CD4-positive, alpha-beta T cell (primary cell): ENCODE measurements at regions not wholly inside any gene's neighbourhood (a gene's known extent, or its start where the extent isn't known, plus 50 kb on each side); places are given as distances from the start of the nearest gene placed in this dataset.
"Not testable (repeated sequence)": the region's sequence is repeated elsewhere in the genome, so short reads cannot be mapped to it uniquely, and the experiment has no call there.

ENCODE experiments used
- ATAC-seq: fragments of 200-7000 bp; cut with Tn5 transposase; one replicate; pipeline ENCODE4 v1.10.0; 2022; ENCODE audit warnings: mild to moderate bottlenecking; ENCODE audit not compliant: poor library complexity
- CTCF ChIA-PET: fragments of 350-600 bp; sonication (Branson Sonifier 250); formaldehyde crosslinking; loops from one replicate; lab custom pipeline; 2021; ENCODE audit warnings: antibody characterized with exemption, inconsistent platforms; lab: Charles Lee
- POLR2A ChIA-PET: fragments of 350-600 bp; sonication (Branson Sonifier 250); formaldehyde crosslinking; loops from one replicate; lab custom pipeline; 2021; ENCODE audit warnings: antibody characterized with exemption, inconsistent platforms; lab: Charles Lee
- DNase-seq, 14 experiments: peaks; one replicate each; pipeline ENCODE4 v3.0.0-alpha.2; 2013 to 2020; ENCODE audit warnings: mixed read lengths in 2 of 14
- H3K27ac ChIP-seq, 2 donors: one replicate each; pipeline versions ENCODE4 v1.5.1 to v1.7.0; 2013; ENCODE audit warnings: low read length in 2 of 2, low read depth in 1 of 2, mild to moderate bottlenecking in 1 of 2
- H3K27me3 ChIP-seq, 2 experiments: 1 replicate in 1 of 2; 2 replicates in 1 of 2; pipeline versions ENCODE4 v1.6.1 to v1.7.0; 2013; ENCODE audit warnings: low read length in 2 of 2, control low read depth in 1 of 2, mild to moderate bottlenecking in 1 of 2, moderate library complexity in 1 of 2; ENCODE audit not compliant: insufficient read depth in 2 of 2, control insufficient read depth in 1 of 2
- H3K36me3 ChIP-seq: one replicate; pipeline ENCODE4 v1.6.1; 2013; ENCODE audit warnings: low read length, control low read depth; ENCODE audit not compliant: insufficient read depth
- H3K4me1 ChIP-seq: one replicate; pipeline ENCODE4 v1.6.1; 2013; ENCODE audit warnings: low read length, control low read depth; ENCODE audit not compliant: insufficient read depth
- H3K4me3 ChIP-seq: one replicate; pipeline ENCODE4 v1.5.1; 2013; ENCODE audit warnings: mild to moderate bottlenecking, low read length, moderate library complexity
- H3K9me3 ChIP-seq, 2 experiments: 1 replicate in 1 of 2; 2 replicates in 1 of 2; pipeline versions ENCODE4 v1.6.1 to v1.7.0; 2013; ENCODE audit warnings: low read length in 2 of 2, mild to moderate bottlenecking in 2 of 2, control low read depth in 1 of 2, moderate library complexity in 1 of 2; ENCODE audit not compliant: control insufficient read depth in 1 of 2, insufficient read depth in 1 of 2
- H3K27ac Mint-ChIP-seq: one replicate; pipeline ENCODE4 v1.8.0; 2020; ENCODE audit warnings: mixed read lengths
- H3K27me3 Mint-ChIP-seq: one replicate; pipeline ENCODE4 v1.8.0; 2021; ENCODE audit warnings: mixed read lengths
- H3K36me3 Mint-ChIP-seq: one replicate; pipeline ENCODE4 v1.8.0; 2021; ENCODE audit warnings: low read depth, mixed read lengths
- H3K4me1 Mint-ChIP-seq: one replicate; pipeline ENCODE4 v1.8.0; 2021; ENCODE audit warnings: low read depth, mixed read lengths
- H3K4me3 Mint-ChIP-seq: one replicate; pipeline ENCODE4 v1.8.0; 2020; ENCODE audit warnings: mild to moderate bottlenecking, mixed read lengths
- H3K9me3 Mint-ChIP-seq: one replicate; pipeline ENCODE4 v1.8.0; 2020; ENCODE audit warnings: mixed read lengths
- CTCF ChIP-seq: fragments of 200-600 bp; IDR thresholded peaks from one replicate; pipeline ENCODE4 v1.8.0; 2022; ENCODE audit warnings: antibody characterized with exemption, mild to moderate bottlenecking
- intact Hi-C, 2 experiments: fragments of 100-400 bp; cut with DNase I in 1 of 2; cut with micrococcal nuclease in 1 of 2; formaldehyde crosslinking; loops; one replicate each; pipeline versions ENCODE4 v1.15.1 to v1.9.0; 2023 to 2025; cut with DNase I, micrococcal nuclease

- H3K4me3 ChIP-seq: no peak overlapping the region
- ATAC-seq (no peak), DNase-seq (no peak)
- no peaks in the 10 kb centered on the region for H3K27me3 Mint-ChIP-seq
- peaks cover 2% of the 10 kb centered on the region for H3K9me3 Mint-ChIP-seq
- no peaks in the 10 kb centered on the region for H3K4me1 Mint-ChIP-seq
- no peak for TF ChIP-seq CTCF
- no peaks in the 10 kb centered on the region for H3K27me3 ChIP-seq
- no peak overlapping the region for H3K4me3 Mint-ChIP-seq
- H3K4me1 ChIP-seq: no peaks in the 10 kb centered on the region
- no peaks in the 10 kb centered on the region for H3K36me3 ChIP-seq
- intact Hi-C loops: no loop called here
- no peaks in the 10 kb centered on the region for H3K36me3 Mint-ChIP-seq
- ChIA-PET CTCF (no interaction called here), POLR2A (no interaction called here)
- H3K27ac ChIP-seq: no peak overlapping the region
- no peak overlapping the region for H3K27ac Mint-ChIP-seq
- H3K9me3 ChIP-seq: no peaks in the 10 kb centered on the region
These were observed 486.2 kb upstream of the KLF6 start for GRCh38 chr10:4271193-4271592.

GRCh38 chr10:4270116-4270515, 485.1 kb upstream of the KLF6 start:
- ChIA-PET POLR2A (no interaction called here), CTCF (no interaction called here)
- Mint-ChIP-seq H3K27ac (no peak overlapping the region), H3K27me3 (no peaks in the 10 kb centered on the region), H3K36me3 (no peaks in the 10 kb centered on the region), H3K4me1 (no peaks in the 10 kb centered on the region), H3K4me3 (no peak overlapping the region), H3K9me3 (peaks cover 2% of the 10 kb centered on the region)
- ATAC-seq (no peak), DNase-seq (peak in 2 of 14 experiments; percentile 24 to 33)
- Histone ChIP-seq H3K9me3 (no peaks in the 10 kb centered on the region), H3K27ac (no peak overlapping the region), H3K4me1 (no peaks in the 10 kb centered on the region), H3K4me3 (no peak overlapping the region), H3K27me3 (no peaks in the 10 kb centered on the region), H3K36me3 (no peaks in the 10 kb centered on the region)
- intact Hi-C loops: no loop called here
- no peak for TF ChIP-seq CTCF

GRCh38 chr10:4268490-4268889, 483.5 kb upstream of the KLF6 start:
- DNase-seq, H3K36me3 ChIP-seq, intact Hi-C loops, H3K4me1 Mint-ChIP-seq, POLR2A ChIA-PET, H3K9me3 ChIP-seq, H3K27me3 Mint-ChIP-seq, CTCF ChIA-PET, H3K36me3 Mint-ChIP-seq, H3K4me3 ChIP-seq, H3K9me3 Mint-ChIP-seq, ATAC-seq, H3K4me3 Mint-ChIP-seq, H3K27ac ChIP-seq, H3K27me3 ChIP-seq, H3K27ac Mint-ChIP-seq, H3K4me1 ChIP-seq: not testable (repeated sequence)

GRCh38 chr10:4267086-4267773, 482.2 kb upstream of the KLF6 start:
- Histone ChIP-seq H3K36me3 (no peaks in the 10 kb centered on the region), H3K9me3 (no peaks in the 10 kb centered on the region), H3K4me1 (no peaks in the 10 kb centered on the region), H3K27ac (no peak overlapping the region), H3K27me3 (no peaks in the 10 kb centered on the region), H3K4me3 (no peak overlapping the region)
- no peak overlapping the region for H3K27ac Mint-ChIP-seq
- POLR2A ChIA-PET: interaction anchor here (1.4 kb wide), 1 partner anchor 17 kb away, joined by 3 read pairs; no protein-coding TSS in a partner anchor
- no peak overlapping the region for H3K4me3 Mint-ChIP-seq
- CTCF ChIA-PET: no interaction called here
- no peaks in the 10 kb centered on the region for H3K9me3 Mint-ChIP-seq
- no peaks in the 10 kb centered on the region for H3K36me3 Mint-ChIP-seq
- DNase-seq (no peak), ATAC-seq (no peak)
- H3K4me1 Mint-ChIP-seq: no peaks in the 10 kb centered on the region
- no peaks in the 10 kb centered on the region for H3K27me3 Mint-ChIP-seq
- intact Hi-C loops: no loop called here
- no peak for TF ChIP-seq CTCF
